NB4 (cell line): ENCODE measurements at regions not wholly inside any gene's neighbourhood (a gene's known extent, or its start where the extent isn't known, plus 50 kb on each side); places are given as distances from the start of the nearest gene placed in this dataset.

Experiments used
- CTCF ChIP-seq: IDR thresholded peaks from one replicate; pipeline ENCODE4 v1.5.1; 2012; ENCODE audit warnings: low read depth, low read length
- MYC ChIP-seq: IDR thresholded peaks from 2 replicates; pipeline ENCODE4 v1.6.1; 2011; ENCODE audit warnings: low read depth, low read length
- POLR2A ChIP-seq: IDR thresholded peaks from 2 replicates; pipeline ENCODE4 v1.6.1; 2011; ENCODE audit warnings: mild to moderate bottlenecking; ENCODE audit not compliant: insufficient read length; ENCODE audit errors: extremely low read depth

DNA sequence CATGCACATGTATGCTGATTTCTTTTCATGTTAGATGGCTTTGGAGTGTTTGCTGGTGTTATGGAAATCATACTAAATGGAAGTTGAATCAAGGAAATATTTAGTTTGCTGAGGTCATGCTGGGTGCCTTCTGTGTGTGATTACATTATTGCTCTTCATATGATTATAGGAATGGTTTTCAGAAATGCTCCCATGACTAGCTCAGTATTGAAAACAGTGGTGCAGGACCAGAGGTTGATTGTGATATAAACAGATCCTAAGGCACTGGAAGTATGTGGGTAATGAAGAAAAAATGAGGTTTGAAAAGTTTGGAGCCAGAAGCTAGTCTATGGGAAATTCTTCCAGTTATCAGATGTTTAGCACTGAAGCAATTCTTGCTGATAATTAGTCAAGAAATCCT is 693.1 kb downstream of the UTRN start:
- TF ChIP-seq CTCF = no peak
- no peak for TF ChIP-seq POLR2A
- no peak for TF ChIP-seq MYC
